GM18526 (cell line): ENCODE measurements at regions not wholly inside any gene's neighbourhood (a gene's known extent, or its start where the extent isn't known, plus 50 kb on each side); places are given as distances from the start of the nearest gene placed in this dataset.

Experiments
- POLR2A ChIP-seq: IDR thresholded peaks from 3 replicates; pipeline ENCODE4 v1.6.1; 2011; ENCODE audit not compliant: insufficient read length; ENCODE audit errors: extremely low read depth

GRCh38 chr2:133878326-133878725 lies 310.1 kb upstream of the NCKAP5 start:
- TF ChIP-seq POLR2A, result no peak

GRCh38 chr2:133879703-133880102 lies 311.4 kb upstream of the NCKAP5 start:
- no peak for TF ChIP-seq POLR2A

DNA sequence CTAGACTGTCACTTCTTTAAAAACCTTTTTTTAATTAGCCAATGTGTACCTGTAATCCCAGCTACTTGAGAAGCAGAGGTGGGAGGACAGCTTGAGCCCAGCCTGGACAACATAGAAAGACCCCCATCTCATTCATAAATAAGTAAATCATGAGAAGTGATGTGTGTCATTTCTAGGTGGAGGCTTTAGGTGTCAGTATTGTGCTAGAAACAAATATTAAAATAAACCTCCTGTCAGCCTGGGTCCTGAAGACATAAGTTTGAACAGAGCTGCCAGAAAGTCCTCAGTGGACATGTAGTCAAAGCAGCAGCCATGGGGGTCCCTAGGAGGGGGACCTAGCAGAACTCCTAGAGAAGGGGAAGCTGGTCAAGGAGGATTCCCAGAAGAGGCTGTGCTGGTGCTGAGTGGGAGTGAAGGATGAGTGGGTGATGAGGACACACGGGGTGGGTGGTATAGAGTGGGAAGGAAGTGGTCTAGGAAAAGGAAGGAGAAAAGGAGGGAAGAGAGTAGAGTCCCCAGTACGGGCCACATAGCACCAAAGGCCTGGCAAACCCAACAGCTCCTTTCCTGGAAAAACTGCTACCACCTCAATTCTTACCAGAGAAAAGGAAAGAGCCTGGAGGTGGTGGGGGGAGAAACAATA lies 316.6 kb upstream of the NCKAP5 start:
- no peak for TF ChIP-seq POLR2A

- TF ChIP-seq POLR2A, result no peak
These were observed 317.6 kb upstream of the NCKAP5 start for GRCh38 chr2:133885847-133886246.

DNA sequence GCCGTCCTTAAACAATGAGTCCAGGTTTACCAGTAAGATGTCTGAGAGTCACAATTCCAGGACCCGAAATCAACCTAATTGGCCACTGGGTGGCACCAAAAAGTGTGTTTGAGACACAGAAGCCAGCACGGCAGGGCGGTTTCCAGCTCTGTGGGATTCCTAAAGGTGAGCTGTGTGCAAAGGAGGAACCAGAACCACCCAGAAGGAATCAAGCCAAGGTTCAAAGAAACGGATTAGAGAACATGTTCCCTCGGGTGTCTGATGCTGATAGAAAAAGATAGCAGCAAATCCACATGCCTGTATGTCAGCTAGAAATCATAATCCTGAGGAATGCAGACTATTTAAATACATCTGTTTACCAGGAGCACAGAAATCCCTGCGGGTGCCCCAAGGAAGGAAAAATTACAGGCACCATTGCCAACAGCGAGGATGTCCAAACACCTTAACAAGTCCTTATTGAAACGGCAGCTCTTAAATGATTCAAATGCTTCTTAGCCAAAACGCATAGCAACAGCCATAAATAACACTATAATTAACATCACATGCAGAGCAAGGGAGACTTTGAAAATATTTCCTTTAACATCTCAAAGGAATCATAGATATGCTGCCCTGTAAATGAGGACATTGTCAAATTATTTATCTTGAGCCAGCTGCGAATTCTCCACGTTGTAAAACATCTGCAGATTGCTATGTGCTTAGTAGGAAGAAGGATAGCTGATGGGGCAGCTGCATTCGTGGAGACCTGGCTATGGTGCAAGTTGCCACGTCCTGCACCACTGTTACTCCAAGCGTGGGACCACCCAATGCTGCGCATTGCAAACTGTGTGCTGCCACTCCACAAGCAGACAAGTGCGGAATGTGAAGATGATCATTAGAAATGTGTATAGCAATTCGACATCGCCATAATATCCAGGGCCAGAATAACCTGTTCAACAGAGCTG lies 318.7 kb upstream of the NCKAP5 start:
- no peak for TF ChIP-seq POLR2A

GRCh38 chr2:133887676-133888040 lies 319.4 kb upstream of the NCKAP5 start:
- TF ChIP-seq POLR2A, result no peak

DNA sequence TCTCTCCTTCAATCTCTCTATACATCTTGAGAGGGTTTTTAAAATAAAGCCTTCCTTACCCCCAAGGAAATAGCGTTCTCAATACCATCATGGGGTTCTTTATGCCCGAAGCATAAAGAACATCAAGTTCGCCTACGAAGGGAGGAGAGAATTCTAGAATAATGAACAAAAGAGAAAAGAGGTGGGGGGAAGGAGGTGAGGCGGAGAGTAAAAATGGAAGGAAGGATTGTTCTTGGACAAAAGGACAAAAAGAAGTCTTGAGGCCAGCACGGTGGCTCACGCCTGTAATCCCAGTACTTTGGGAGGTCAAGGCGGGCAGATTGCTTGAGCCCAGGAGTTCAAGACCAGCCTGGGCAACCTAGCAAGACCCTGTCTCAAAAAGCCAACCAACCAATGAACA lies 319.8 kb upstream of the NCKAP5 start:
- no peak for TF ChIP-seq POLR2A

GRCh38 chr2:133888621-133889219 lies 320.5 kb upstream of the NCKAP5 start:
- no peak for TF ChIP-seq POLR2A

- TF ChIP-seq POLR2A, result no peak
These were observed 324.2 kb upstream of the NCKAP5 start for GRCh38 chr2:133892352-133892913.

DNA sequence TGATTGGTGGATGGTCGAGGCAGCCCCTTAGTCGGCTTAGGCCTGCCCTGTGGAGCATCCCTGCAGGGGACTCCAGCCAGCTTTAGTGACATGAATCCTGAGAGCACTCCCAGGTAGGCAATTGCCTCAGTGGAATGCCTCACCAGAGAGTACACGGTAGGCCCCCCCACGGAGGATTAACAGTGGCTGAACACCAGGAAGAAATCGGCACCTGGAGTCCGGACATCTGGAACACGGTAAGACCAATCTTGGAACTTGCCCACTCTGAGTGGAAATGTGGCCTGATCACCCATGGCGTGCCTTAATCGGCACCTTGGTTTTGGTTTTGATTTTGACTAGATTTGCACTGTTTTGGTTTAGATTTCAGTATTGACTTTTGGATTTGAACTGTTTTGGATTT lies 326.2 kb upstream of the NCKAP5 start:
- TF ChIP-seq POLR2A, result no peak

DNA sequence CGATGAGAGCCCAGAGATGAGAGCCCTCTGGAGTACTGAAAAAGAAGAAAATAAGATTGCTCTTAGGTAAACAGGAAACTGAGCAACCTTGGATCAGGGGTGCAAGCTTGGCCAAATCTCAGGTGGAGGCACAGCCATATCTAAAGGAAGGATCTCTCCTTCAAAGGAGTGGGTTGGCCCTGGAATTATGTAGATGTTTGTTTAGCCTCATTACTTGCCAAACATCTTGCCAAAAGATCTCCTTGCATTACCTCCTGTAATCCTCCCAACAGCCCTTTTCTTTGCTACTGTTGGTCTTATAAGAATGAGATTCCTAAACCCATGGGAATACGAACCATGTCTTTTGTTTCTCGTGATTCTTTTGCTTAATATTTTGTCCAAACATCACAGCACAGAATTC lies 332.6 kb upstream of the NCKAP5 start:
- TF ChIP-seq POLR2A, result no peak

GRCh38 chr2:133906396-133906795 lies 338.1 kb upstream of the NCKAP5 start:
- no peak for TF ChIP-seq POLR2A

- no peak for TF ChIP-seq POLR2A
These were observed 338.7 kb upstream of the NCKAP5 start for GRCh38 chr2:133906926-133907325.

GRCh38 chr2:133908171-133908570 lies 339.9 kb upstream of the NCKAP5 start:
- TF ChIP-seq POLR2A, result no peak

DNA sequence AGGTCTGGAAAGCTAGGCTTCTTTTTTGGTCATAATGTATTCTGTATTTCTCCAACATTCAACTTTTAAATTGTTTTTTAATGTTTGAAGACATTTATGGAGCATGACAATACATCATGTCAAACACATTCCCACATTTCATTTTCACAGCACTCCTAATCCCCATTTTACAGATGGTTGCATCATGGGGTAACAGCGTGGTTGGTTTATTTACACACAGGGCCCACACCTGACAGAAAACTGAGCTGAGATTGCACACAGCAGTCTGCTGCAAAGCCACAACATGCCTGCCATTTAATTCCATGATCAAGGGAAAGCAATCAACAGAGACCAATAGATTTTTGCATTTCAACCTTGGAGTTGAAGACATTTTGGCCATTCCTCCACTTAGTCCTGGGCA lies 335.7 kb upstream of the MGAT5 start:
- no peak for TF ChIP-seq POLR2A

DNA sequence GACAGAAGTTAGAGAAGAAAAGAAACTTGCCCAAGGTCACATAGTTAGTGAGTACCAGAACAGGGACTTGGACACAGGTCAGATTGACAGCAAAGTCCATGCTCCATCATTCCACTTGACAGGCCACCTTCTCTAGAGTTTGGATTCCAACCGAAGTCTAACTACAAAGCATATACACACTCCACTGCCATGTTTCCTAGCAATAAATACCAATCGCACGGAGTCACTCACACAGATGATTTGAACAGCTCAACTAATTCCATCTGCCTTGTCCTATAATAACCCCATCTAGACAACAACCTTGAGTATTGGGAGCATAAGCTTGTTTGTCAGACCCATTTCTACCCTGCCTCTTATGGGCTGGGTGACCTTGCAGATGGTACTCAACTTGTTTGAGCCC lies 334.6 kb upstream of the MGAT5 start:
- TF ChIP-seq POLR2A, result no peak
